ENCODE measurements at regions not wholly inside any gene's neighbourhood (a gene's known extent, or its start where the extent isn't known, plus 50 kb on each side); places are given as distances from the start of the nearest gene placed in this dataset.
A peak's percentile ranks its signal among the peaks of the same experiment; 100 is the strongest.

GRCh38 chr12:91732086-91732485 is 413.6 kb downstream of the BTG1 start:
- H3K9me3 ChIP-seq (ENCODE audit: low read length) = no peaks in the 10 kb centered on the region
- H3K79me2 ChIP-seq (ENCODE audit: low read length) = no peaks in the 10 kb centered on the region
- DNase-seq = peak; percentile 37
- no peaks in the 10 kb centered on the region for H3K9me2 ChIP-seq (replicated peaks; ENCODE audit: low read length)
- no peak overlapping the region for H3K9ac ChIP-seq (ENCODE audit: low read length)
- H3K4me1 ChIP-seq (ENCODE audit: insufficient read depth, low read length) = no peaks in the 10 kb centered on the region
- H3K27ac ChIP-seq (ENCODE audit: low read length) = 0 out of 2 replicates have a peak overlapping the region, but pooled peaks have one; percentile 2
- no peaks in the 10 kb centered on the region for H3F3A ChIP-seq (ENCODE audit: low read length, unreplicated experiment)
- 0 out of 2 replicates have a peak, but pooled peaks have one; percentile 29 for ATAC-seq
- ChIA-PET CTCF (interaction anchor here (0.8 kb wide), 1 partner anchor 79 kb away, joined by 3 read pairs; no protein-coding TSS in a partner anchor), POLR2A (ENCODE audit: unreplicated experiment) (no interaction called here)
- H4K20me1 ChIP-seq (ENCODE audit: low read length) = no peaks in the 10 kb centered on the region
- H3K27me3 ChIP-seq (ENCODE audit: low read length) = no peaks in the 10 kb centered on the region
- no peaks in the 10 kb centered on the region for H3K36me3 ChIP-seq (ENCODE audit: low read depth, low read length)
- no peak for TF ChIP-seq EZH2phosphoT487 (IDR thresholded peaks at IDR 0.05; ENCODE audit: borderline replicate concordance, low read length)
- TF ChIP-seq EZH2 (IDR thresholded peaks at IDR 0.05; ENCODE audit: low read length, unreplicated experiment) = no peak
- no peak for TF ChIP-seq CTCF (conservative IDR thresholded peaks at IDR 0.05; ENCODE audit: low read depth, low read length)
- no peak overlapping the region for H3K4me2 ChIP-seq (ENCODE audit: low read length)
- no TSS peak for BruUV-seq (replicated peaks)
- H3K4me3 ChIP-seq (ENCODE audit: low read length) = no peak overlapping the region
- intact Hi-C loops (cut with micrococcal nuclease) = no loop called here
- H2AFZ ChIP-seq (ENCODE audit: low read length) = no peak overlapping the region

GRCh38 chr12:91729543-91729942 is 416.1 kb downstream of the BTG1 start:
- Histone ChIP-seq H3K9ac (ENCODE audit: low read length) (no peak overlapping the region), H3K4me2 (ENCODE audit: low read length) (no peak overlapping the region), H3K9me2 (replicated peaks; ENCODE audit: low read length) (no peaks in the 10 kb centered on the region), H3K36me3 (ENCODE audit: low read depth, low read length) (no peaks in the 10 kb centered on the region), H3K79me2 (ENCODE audit: low read length) (no peaks in the 10 kb centered on the region), H2AFZ (ENCODE audit: low read length) (no peak overlapping the region), H3K4me1 (ENCODE audit: insufficient read depth, low read length) (no peaks in the 10 kb centered on the region), H3K27ac (ENCODE audit: low read length) (no peak overlapping the region), H3K9me3 (ENCODE audit: low read length) (no peaks in the 10 kb centered on the region), H3F3A (ENCODE audit: low read length, unreplicated experiment) (no peaks in the 10 kb centered on the region), H3K27me3 (ENCODE audit: low read length) (no peaks in the 10 kb centered on the region), H4K20me1 (ENCODE audit: low read length) (no peaks in the 10 kb centered on the region), H3K4me3 (ENCODE audit: low read length) (no peak overlapping the region)
- CTCF ChIA-PET = interaction anchor here (0.6 kb wide), 1 partner anchor 112 kb away, joined by 4 read pairs; no protein-coding TSS in a partner anchor
- TF ChIP-seq EZH2phosphoT487 (IDR thresholded peaks at IDR 0.05; ENCODE audit: borderline replicate concordance, low read length) = no peak
- TF ChIP-seq CTCF (conservative IDR thresholded peaks at IDR 0.05; ENCODE audit: low read depth, low read length) = no peak
- no peak for TF ChIP-seq EZH2 (IDR thresholded peaks at IDR 0.05; ENCODE audit: low read length, unreplicated experiment)
- DNase-seq (no peak), ATAC-seq (no peak)
- intact Hi-C loops (cut with micrococcal nuclease) = no loop called here
- no TSS peak for BruUV-seq (replicated peaks)
- POLR2A ChIA-PET (ENCODE audit: unreplicated experiment) = no interaction called here

- H3K4me1 ChIP-seq (ENCODE audit: insufficient read depth, low read length) = 0 out of 2 replicates have a peak, but pooled peaks cover 4% of the 10 kb centered on the region
Observed at GRCh38 chr12:91723191-91723590, 422.5 kb downstream of the BTG1 start.

More at GRCh38 chr12:91723191-91723590, 422.5 kb downstream of the BTG1 start:
- CTCF ChIA-PET = no interaction called here
- Histone ChIP-seq H3K4me2 (ENCODE audit: low read length) (no peak overlapping the region), H2AFZ (ENCODE audit: low read length) (no peak overlapping the region), H3K9ac (ENCODE audit: low read length) (no peak overlapping the region), H3K27ac (ENCODE audit: low read length) (no peak overlapping the region), H3K9me3 (ENCODE audit: low read length) (no peaks in the 10 kb centered on the region), H3F3A (ENCODE audit: low read length, unreplicated experiment) (no peaks in the 10 kb centered on the region), H3K36me3 (ENCODE audit: low read depth, low read length) (no peaks in the 10 kb centered on the region), H3K9me2 (replicated peaks; ENCODE audit: low read length) (no peaks in the 10 kb centered on the region), H3K79me2 (ENCODE audit: low read length) (no peaks in the 10 kb centered on the region), H3K4me3 (ENCODE audit: low read length) (no peak overlapping the region), H3K27me3 (ENCODE audit: low read length) (no peaks in the 10 kb centered on the region), H4K20me1 (ENCODE audit: low read length) (no peaks in the 10 kb centered on the region)
- intact Hi-C loops (cut with micrococcal nuclease) = no loop called here
- TF ChIP-seq EZH2 (IDR thresholded peaks at IDR 0.05; ENCODE audit: low read length, unreplicated experiment) (no peak), EZH2phosphoT487 (IDR thresholded peaks at IDR 0.05; ENCODE audit: borderline replicate concordance, low read length) (no peak), CTCF (conservative IDR thresholded peaks at IDR 0.05; ENCODE audit: low read depth, low read length) (no peak)
- DNase-seq (no peak), ATAC-seq (no peak)
- POLR2A ChIA-PET (ENCODE audit: unreplicated experiment) = no interaction called here
- no TSS peak for BruUV-seq (replicated peaks)

All from PC-3 (cell line).